GM18867 (cell line): ENCODE measurements at regions not wholly inside any gene's neighbourhood (a gene's known extent, or its start where the extent isn't known, plus 50 kb on each side); places are given as distances from the start of the nearest gene placed in this dataset.

Source experiments
- ATAC-seq: cut with Tn5 transposase; IDR thresholded peaks from one replicate; pipeline ENCODE4 v1.9.1; 2021; ENCODE audit warnings: mild to moderate bottlenecking, moderate library complexity; ENCODE audit not compliant: unreplicated experiment

DNA sequence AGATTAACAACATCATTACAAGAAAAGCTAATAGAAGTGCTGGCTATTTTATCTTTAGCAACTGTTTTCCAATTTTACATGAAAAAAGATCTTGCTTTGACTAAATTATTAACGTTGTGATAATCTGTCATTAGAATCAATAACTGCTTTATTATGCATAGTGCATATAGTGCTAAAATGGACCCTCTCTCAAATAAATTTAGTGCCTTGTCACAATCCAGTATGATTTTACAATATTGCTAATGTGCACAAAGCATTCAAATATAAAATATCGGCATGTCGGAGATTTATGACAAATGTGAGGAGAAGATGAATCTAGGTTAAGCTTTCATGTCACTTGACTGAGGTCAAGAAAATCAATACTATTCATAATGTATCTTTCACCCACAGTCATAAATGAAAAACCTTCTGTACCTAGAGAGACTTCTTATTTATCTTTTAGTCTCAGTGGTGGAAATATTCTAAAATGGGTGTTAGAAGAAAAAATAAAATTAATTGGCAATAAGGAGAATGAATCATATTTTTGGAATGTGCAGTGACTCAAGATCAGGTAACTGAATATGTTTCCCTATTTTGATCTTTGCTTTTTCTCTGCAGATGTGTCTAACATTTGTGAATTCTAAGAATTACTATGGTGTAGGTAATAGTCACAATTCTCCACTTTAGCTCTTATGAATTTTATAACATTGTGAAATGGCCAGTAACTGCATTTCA lies 672.9 kb upstream of the GRAMD2B start:
- no peak for ATAC-seq

- no peak for ATAC-seq
Measured at GRCh38 chr5:125750861-125751186, 672.4 kb upstream of the GRAMD2B start.

GRCh38 chr5:125756456-125756855 lies 666.8 kb upstream of the GRAMD2B start:
- ATAC-seq = no peak

- no peak for ATAC-seq
Measured at GRCh38 chr5:125766706-125767105, 656.5 kb upstream of the GRAMD2B start.

DNA sequence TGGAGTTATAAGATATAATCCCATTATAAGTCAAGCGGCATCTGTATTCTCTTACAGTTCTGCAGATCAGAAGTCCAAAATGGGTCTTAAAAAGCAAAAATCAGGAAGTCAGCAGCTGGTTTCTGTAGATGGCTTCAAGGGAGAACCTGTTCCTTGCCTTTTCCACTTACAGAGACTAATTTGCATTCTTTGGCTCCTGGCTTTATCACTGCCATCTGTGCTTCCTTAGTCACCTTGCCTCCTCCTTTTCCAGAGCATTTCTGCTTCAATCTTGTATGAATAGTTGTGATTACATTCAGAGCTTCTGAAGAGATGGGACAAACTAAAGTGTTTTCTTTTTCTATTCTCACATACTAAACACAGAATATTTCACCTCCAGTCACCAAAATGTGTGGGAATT lies 647.3 kb upstream of the GRAMD2B start:
- no peak for ATAC-seq

DNA sequence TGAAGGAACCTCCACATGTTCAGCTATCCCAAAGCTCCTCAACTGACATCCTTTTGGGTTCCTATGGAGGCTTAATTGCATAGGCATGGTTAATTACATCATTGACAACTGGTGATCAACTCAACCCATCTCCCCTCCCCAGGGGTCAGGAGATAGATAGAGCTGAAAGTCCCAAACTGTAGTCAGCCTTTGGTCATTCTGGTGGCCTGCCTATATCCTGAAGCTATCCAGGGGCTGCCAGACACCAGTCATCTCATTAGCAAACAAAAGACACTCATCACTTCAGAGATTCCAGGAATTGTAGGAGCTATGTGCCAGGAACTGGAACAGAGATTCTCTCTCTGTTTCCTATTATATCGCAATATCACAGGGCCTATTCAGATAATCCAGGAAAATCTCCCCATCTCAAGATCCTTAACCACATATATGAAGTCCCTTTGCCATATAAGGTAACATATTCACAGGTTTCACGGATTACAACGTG lies 646.5 kb upstream of the GRAMD2B start:
- ATAC-seq = no peak

DNA sequence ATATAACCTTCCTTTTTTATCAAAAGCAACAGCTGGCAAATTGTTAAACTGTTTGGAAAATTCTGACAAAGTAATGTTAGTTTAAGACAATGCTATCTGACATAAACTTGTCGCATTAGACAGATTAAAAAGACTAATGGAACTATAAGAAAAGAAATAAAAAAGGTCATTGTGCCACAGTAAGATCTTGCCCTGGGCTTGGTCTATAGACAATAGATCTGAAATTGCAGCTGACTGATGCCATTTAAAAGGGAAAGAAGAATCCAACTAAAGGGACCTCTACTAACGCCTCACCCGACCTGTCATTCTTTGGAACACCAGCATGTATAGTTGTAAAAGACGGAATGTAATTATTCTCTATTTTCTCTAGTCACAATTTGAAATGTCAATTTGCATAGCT lies 644.4 kb upstream of the GRAMD2B start:
- ATAC-seq = no peak

DNA sequence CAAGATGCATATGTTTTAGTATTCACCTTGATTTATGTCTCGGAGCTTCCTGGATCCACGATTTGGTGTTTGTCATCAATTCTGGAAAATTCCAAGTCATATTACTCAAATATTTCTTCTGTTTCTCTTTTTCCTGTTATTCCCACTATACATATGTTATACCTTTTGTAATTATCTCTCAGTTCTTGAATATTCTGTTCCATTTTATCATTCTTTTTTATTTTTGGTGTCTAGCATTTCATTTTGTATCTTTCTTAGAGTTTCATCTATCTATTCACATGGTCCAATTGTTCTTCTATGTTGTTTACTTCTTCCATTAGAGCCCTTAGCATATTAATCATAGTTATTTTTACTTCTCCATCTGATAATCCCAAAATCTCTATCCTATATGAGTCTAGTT lies 637.8 kb upstream of the GRAMD2B start:
- ATAC-seq = no peak

- no peak for ATAC-seq
Measured at GRCh38 chr5:125786021-125786420, 637.2 kb upstream of the GRAMD2B start.

DNA sequence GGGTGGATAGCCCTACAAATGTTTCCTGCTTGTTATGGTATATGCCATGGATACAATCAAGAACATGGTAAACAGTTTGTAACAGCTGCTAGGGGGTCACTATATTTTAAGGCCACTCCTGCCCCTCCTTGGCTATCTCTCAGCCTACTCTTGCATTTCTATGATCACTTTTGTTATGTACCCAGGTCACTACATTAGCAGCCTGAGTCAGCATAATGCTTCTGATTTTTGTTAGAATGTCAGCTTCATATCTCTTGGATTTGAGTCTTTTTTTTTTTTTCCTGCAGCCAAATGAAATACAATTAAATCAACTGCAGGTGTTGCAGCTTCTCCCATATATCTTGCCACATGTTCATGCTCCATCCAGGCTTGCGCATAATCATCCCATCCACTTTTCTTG lies 629.7 kb upstream of the GRAMD2B start:
- ATAC-seq = no peak

DNA sequence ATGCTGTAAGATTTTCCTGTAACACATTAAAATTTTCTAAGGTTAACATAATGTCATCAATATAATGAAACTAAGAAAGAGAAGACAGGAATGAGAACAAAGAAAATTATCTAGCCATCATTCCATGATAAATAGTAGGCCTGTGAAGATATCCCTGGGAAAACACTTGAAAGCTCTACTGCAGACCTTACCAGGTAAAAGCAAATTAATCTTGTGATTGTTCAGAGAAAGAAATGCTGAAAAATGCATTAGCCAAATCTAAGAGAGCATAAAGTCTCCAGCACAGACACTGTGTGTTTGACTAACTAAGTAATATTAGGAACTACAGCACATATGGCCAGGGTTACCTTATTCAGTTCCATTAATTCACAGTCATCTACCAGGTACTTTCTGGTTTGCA lies 628.3 kb upstream of the GRAMD2B start:
- no peak for ATAC-seq

- no peak for ATAC-seq
Measured at GRCh38 chr5:125798307-125798706, 624.9 kb upstream of the GRAMD2B start.

DNA sequence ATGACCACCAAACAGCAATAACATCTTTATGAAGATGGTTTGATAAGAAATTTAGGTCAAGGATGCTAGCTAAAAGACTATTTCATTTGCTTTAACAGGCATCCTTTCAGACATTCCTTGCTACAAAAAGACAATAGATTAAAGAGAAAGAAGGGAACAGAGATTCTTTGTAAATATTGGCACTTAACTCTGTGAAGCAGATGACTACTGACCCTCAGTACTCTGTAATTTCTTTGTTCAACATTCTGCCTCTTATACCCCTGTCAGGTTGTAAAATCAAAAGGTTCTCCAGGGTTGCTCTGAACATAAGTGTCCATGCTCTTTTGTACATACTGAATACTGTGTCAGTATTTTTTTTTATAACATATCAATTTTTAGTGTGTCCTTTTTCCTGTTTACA lies 610.6 kb upstream of the GRAMD2B start:
- ATAC-seq = no peak

DNA sequence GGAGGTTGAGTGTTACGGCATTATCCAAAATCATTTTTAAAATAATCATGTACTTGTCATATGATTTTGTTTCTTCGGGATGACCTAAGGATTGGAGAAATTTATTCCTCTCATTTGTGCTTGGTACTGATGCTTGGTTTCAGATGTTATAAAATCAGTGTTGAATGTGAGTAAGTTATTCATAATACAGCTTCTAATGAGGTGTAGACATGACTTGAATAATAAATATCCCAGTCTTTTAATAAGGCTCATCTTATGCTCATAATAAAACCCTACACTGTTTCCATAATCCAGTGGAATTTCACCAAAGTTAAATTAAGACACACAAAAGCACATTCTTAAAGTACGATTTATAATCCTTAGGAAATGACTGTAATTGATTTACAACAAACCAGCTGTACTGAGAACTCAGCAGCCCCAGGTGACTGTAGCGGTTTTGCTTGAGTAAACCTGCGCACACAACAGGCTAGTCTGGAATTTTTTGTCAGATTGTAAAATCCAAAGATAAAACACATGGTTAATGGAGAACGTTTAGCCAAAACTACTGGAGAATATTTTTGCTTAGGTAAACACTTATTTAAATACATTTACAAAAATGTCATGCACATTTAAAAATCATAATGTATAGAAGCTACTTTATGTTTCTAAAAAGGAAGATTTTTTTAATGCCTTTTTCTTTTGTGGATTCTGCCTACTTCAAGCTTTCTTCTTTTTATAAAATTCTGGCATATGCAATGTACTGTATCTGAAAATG lies 609.8 kb upstream of the GRAMD2B start:
- no peak for ATAC-seq

DNA sequence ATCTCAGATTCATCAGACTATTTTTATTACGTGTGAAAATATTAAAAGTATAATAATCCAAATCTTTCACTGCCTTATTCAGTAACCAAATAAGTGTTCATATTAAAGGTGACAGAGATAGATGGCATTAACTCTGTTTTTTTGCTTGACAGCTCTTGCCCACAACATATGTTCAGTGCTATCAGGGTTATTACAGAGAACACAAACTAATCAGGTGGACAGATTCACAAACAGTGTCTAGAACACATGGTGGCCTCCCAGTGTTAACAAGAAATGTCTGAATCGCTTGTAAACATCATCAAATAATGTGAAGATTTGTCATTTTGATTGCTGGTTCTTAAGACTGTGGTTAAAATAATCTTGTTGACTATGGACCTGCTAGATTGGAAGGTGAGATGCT lies 609.1 kb upstream of the GRAMD2B start:
- ATAC-seq = no peak

DNA sequence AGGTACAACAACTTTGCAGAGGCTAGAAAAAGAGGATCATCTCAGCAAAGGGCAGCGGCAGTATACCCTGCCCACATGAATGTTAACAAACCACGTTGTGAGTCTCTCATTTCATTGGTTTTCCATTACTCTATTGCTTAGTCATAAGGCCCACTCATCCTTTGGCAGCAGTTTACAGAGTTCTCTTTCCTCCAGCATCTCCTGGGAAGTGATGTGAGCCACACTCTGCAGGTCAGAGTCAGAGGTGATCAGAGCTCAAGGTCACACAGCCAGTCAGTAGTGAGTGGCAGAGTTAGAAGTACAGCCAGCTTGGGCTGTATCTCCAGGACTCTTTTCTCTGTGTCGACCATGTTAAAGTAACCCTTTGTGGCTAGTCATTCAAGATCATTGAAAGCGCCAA lies 599.6 kb upstream of the GRAMD2B start:
- ATAC-seq = no peak

GRCh38 chr5:125826214-125826613 lies 597.0 kb upstream of the GRAMD2B start:
- no peak for ATAC-seq

DNA sequence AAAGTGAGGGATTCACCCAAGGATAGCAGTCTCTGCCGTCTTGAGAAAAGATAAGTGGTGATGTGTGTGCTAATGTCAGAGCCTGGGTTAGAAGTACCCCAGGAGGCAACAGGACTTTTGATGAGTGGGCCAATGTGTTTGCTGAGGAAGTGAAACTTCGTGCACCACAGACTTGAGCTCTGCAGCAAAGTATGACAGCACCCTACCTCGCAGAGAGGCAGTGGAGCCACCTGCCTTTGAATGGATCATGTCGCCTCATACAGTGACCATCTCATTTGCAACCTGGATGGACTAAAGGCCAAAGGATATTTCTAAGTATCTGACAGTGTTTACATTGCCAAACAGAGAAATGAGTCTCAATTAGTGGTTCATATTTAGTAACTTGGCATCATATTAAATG lies 593.9 kb upstream of the GRAMD2B start:
- ATAC-seq = peak; percentile 100

- ATAC-seq = no peak
Measured at GRCh38 chr5:125833398-125833797, 589.8 kb upstream of the GRAMD2B start.

- no peak for ATAC-seq
Measured at GRCh38 chr5:125834438-125835115, 588.6 kb upstream of the GRAMD2B start.

DNA sequence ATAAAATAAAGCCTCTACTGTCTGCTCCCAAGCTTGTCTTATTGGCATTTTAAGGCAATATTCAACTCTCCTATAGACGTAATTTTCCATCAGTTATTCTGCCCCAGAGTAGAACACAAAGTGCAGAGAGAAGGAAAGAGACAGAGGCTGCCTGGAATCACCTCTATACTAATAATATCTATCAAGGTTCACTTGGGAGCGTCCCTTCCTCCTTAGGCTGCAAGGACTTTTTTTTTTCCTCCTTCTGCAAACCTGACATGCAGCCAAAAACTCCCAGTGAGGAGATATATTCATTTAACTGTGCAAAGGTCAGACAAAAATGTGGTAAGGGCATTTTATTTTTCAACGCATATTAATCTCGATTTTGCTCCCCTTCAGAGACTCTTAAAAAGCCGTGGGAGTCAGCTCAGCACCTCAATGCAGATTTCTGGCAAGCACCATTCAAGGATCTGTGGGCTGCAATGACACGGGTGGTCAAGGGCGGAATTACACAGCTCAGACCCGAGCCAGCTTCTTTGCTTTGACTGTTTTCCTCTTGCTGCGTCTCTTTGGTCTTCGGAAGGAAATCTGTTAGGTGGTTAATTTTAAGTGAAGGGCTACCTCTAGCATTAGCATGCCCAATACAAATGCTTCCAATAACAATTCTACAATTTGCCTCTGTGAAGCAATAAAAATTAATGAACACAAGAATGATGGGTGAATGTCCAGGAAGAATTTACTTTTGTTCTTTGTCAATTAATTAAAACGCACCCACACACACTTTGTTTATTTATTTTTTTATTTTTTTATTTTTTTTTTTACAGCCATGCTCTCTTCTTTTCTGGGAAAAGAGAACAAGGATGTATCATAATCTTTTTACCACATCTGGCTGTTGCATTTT lies 587.7 kb upstream of the GRAMD2B start:
- ATAC-seq = peak; percentile 96
